GM21390 (cell line): ENCODE measurements at regions not wholly inside any gene's neighbourhood (a gene's known extent, or its start where the extent isn't known, plus 50 kb on each side); places are given as distances from the start of the nearest gene placed in this dataset.
"Not testable (repeated sequence)": the region's sequence is repeated elsewhere in the genome, so short reads cannot be mapped to it uniquely, and the experiment has no call there.

Experiments
- ATAC-seq: cut with Tn5 transposase; IDR thresholded peaks from one replicate; pipeline ENCODE4 v1.9.1; 2021; ENCODE audit not compliant: unreplicated experiment

GRCh38 chr3:35849496-35849895 lies 210.2 kb downstream of the ARPP21 start:
- no peak for ATAC-seq

DNA sequence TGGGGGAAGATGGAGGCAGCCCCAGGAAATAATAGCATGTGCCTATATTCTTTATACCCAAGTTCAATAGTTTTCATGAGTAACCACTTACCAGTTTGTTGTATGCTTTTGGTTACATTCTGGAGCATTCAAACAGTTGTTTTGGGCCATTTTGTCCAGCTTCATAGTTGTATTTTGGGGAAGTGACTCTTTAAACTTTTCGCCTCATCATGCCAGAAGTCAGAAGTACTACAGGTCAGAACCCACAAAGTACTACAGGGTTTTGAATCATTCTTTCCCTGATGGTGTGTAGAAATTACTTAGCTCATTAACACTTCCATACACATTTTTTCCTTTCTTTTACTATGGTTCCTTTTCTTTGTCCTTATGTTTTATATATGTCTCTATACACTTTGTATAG lies 210.6 kb downstream of the ARPP21 start:
- no peak for ATAC-seq

- peak; percentile 94 for ATAC-seq
Observed at GRCh38 chr3:35857004-35857403, 217.7 kb downstream of the ARPP21 start.

GRCh38 chr3:35862057-35862456 lies 222.7 kb downstream of the ARPP21 start:
- no peak for ATAC-seq

DNA sequence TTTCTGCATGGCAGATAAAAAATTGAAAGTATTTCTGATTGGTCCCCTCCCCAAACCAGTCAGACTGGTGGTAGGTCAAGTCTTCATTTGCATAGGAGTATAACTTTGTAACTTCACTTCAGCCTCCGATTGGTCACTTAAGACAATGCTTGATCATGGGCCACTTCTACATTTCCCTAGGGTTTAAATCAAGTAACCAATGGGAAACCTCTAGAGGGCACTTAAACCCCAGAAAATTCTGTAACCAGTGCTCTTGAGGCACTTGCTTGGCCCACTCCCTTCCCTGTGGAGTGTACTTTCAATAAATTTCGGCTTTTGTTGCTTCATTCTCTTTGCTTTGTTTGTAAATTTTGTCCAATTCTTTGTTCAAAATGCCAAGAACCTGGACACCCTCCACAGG lies 225.5 kb downstream of the ARPP21 start:
- ATAC-seq = no peak

DNA sequence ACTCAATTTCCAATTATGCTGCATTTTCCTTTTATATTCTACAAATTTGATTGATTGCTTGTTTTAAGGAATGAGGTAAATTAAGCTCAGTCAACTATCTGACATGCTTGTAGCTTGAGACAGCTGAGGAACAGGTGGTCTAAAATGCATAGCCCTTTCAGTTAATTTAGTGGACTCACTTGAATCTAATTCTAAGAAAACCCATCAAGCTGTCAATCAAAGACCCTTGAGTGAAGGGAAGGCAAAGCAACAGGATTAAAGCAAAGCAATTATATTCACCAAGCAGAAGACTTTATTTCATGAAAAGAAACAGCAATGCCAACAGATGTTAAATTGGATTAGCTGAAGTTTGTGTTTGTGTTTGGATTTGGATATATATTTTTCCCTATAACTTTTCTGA lies 228.5 kb downstream of the ARPP21 start:
- ATAC-seq = no peak

DNA sequence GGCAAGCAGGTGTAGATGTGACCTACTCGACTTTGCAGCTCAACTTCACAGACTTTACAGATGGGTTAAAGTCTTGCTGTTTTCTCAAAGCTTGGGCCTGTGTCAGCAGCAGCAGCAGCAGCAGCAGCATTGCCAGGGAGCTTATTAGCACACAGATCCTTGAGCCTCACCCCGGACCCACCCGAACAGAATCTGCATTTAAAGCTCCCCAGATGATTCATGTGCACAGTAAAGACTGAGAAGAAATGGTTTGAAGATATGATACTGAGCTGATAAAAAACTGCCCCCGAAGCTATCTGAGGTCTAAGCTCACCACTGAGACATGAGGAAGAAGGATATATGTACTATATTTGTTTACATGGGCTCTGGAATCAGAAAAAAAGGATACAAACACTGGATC lies 231.7 kb downstream of the ARPP21 start:
- ATAC-seq = no peak

- ATAC-seq = no peak
Observed at GRCh38 chr3:35883929-35884328, 244.6 kb downstream of the ARPP21 start.

- ATAC-seq = no peak
Observed at GRCh38 chr3:35894735-35895134, 255.4 kb downstream of the ARPP21 start.

DNA sequence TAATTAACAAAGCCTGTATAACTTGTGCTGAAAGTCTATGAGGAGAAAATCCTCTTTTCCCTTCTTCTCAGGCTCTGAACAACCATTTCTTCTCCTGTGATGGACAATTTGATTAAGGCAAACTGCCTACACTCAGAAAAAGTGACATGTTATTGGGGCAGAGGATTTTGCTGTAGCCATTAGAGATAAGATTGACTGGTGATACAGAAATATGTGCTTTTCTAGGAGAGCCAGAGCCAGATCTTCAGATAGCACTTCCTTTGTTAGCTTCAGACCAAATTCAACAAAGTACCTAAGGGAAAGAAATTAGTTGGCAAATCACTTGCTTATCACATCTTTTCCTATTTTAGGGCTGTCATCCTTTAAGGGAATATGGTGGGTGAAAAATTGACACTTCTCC lies 259.9 kb downstream of the ARPP21 start:
- ATAC-seq = no peak

DNA sequence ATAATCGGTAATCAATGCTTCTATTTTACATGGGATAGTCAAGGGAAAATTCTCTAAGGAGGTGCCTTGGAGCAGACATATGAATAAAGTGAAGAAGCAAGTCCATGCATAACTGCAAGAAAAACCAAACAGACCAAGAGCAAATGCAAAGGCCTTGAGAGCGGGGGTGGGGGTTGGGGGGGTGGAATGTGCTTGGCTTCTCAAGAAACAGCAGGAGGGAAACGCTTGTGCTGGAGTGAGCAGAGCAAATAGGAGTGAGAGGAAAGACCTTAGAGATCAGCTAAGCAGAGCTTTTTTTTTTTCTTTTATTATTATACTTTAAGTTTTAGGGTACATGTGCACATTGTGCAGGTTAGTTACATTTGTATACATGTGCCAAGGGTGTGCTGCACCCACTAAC lies 260.8 kb downstream of the ARPP21 start:
- no peak for ATAC-seq

GRCh38 chr3:35908366-35909232 lies 269.3 kb downstream of the ARPP21 start:
- ATAC-seq = peak; percentile 89

DNA sequence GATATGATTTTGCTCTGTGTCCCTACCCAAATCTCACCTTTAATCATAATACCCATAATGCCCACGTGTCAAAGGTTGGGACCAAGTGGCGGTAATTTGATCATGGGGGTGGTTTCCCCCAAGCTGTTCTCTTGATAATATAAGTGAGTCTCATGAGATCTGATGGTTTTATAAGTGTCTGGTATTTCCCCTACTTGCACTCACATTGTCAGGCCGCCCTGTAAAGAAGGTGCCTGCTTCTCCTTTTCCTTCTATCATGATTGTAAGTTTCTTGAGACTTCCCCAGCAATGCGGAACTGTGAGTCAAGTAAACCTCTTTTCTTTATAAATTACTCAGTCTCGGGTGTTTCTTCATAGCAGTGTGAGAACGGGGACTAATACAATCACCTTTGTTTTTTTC lies 279.8 kb downstream of the ARPP21 start:
- ATAC-seq = no peak

DNA sequence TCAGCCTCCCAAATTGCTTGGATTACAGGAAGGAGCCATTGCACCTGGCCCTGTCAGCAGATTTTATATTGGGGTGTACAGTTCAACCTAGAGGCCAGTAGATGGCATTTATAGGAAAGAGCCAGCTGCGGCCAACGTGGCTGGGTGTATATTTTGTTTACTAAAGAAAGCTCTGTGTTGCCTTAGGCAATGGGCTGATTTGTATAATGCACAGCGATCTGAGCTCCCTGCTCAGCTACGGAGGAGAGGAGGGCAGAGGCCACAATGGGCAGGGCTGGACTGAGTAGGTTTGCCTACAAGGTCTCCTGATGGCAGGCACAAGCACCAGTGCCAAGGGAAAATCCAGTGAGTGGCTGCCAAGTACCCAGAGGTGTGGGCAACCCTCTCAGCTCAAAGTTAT lies 282.4 kb downstream of the ARPP21 start:
- no peak for ATAC-seq

GRCh38 chr3:35924070-35924469 lies 284.7 kb downstream of the ARPP21 start:
- not testable (repeated sequence) for ATAC-seq

DNA sequence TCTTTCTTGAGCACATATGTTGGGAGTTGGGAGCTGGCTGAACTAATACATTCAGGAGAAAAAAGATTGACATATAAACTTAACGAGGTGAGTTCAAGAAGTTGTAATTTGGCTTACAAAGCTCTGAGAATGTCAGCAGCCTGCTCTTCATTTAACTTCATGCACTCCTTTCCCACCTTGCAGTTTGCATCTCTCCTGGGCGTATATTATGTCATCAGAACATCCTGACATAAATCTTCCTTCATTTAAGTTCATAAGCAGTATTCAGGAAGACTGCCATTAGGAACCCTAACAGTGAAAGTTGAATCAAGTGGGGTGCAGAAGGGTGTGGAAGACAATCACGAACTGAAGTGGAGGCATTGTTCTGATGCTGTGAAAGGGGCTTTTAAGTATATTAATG lies 288.1 kb downstream of the ARPP21 start:
- no peak for ATAC-seq

DNA sequence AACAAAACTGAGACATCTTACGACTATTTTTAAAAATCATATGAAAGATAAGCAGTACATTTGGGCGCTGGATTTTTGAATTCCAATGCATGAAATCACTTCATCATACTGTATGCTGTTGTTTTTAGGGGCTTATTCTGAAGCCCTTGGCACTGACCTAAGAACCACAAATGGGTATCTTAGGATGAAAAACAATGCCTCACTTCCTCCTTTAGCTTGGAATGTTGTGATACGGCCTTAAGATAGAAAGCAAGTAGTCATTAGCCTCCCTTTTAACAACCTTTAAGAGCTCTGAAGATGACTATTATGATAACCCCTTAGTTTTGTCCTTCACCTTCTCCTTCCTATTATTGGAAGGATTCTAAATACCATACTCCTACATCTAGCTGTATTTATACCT lies 289.8 kb downstream of the ARPP21 start:
- ATAC-seq = no peak

- ATAC-seq = no peak
Observed at GRCh38 chr3:35931867-35932266, 292.5 kb downstream of the ARPP21 start.

GRCh38 chr3:35932995-35933394 lies 293.7 kb downstream of the ARPP21 start:
- ATAC-seq = no peak

- ATAC-seq = no peak
Observed at GRCh38 chr3:35936571-35936970, 297.2 kb downstream of the ARPP21 start.

DNA sequence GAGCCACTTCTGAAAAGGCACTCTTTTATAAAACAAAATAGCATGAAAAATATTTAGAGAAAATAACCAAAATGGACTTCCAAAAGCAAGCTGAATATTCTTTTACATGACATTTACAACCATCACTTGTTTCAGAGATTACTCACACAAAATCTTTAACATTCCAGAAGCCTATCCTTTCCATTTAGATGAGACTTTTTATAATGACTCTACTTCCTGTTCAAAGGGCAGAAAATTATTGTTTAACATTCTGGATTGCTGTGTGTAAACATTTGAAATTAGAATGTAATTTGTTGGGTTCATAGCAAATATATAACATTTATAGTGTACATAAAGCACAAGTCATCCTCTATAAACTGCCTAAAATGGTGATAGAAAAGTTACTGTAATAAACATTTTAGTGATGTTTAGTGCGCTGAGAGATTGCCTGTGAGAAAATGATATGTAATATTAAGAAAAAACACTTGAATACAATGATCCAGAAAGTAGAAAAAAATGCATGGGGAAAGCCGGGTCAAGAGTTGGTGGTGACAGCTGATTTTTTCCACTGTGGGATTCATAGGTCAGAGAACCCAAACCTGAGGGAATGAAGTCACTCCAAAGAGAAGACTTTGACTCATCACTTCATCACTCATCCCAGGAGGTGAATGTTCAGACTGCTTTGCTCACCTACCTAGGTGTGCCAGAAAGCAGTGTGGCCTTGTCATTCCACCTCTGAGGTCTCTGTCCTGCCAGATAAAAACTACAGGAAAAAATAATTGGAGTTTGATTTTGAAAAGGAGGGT lies 305.8 kb downstream of the ARPP21 start:
- no peak for ATAC-seq

GRCh38 chr3:35946121-35946853 lies 307.0 kb downstream of the ARPP21 start:
- ATAC-seq = no peak
